22Rv1 (cell line): ENCODE measurements at regions not wholly inside any gene's neighbourhood (a gene's known extent, or its start where the extent isn't known, plus 50 kb on each side); places are given as distances from the start of the nearest gene placed in this dataset.

Experiments
- H3K27ac ChIP-seq: fragments of 450-650 bp; 2 replicates; pipeline ENCODE4 v1.5.1; 2017
- CTCF ChIP-seq: fragments of 450-650 bp; IDR thresholded peaks from 2 replicates; pipeline ENCODE4 v1.5.1; 2017; ENCODE audit warnings: mild to moderate bottlenecking
- ZFX ChIP-seq: fragments of 450-650 bp; IDR thresholded peaks from 2 replicates; pipeline ENCODE4 v1.6.1; 2017; ENCODE audit warnings: antibody characterized with exemption, borderline replicate concordance

- no peak overlapping the region for H3K27ac ChIP-seq
- TF ChIP-seq ZFX (no peak), CTCF (no peak)
Measured at GRCh38 chr9:99463131-99463530, 241.0 kb downstream of the SEC61B start.

GRCh38 chr9:99464568-99464967, 242.5 kb downstream of the SEC61B start:
- no peak overlapping the region for H3K27ac ChIP-seq
- TF ChIP-seq CTCF (no peak), ZFX (no peak)

- no peak overlapping the region for H3K27ac ChIP-seq
- TF ChIP-seq ZFX (no peak), CTCF (no peak)
Measured at GRCh38 chr9:99465231-99465907, 243.3 kb downstream of the SEC61B start.

- no peak overlapping the region for H3K27ac ChIP-seq
- TF ChIP-seq ZFX (no peak), CTCF (no peak)
Measured at GRCh38 chr9:99466104-99466503, 244.0 kb downstream of the SEC61B start.

- TF ChIP-seq CTCF (no peak), ZFX (no peak)
- no peak overlapping the region for H3K27ac ChIP-seq
Measured at GRCh38 chr9:99466781-99467180, 244.7 kb downstream of the SEC61B start.

- TF ChIP-seq ZFX (no peak), CTCF (no peak)
- H3K27ac ChIP-seq, result no peak overlapping the region
Measured at GRCh38 chr9:99471033-99471432, 249.0 kb downstream of the SEC61B start.

GRCh38 chr9:99472240-99472915, 250.3 kb downstream of the SEC61B start:
- no peak overlapping the region for H3K27ac ChIP-seq
- no peak for TF ChIP-seq CTCF
- TF ChIP-seq ZFX, result no peak
